Psoas muscle (tissue), 7 donors: ENCODE measurements at regions not wholly inside any gene's neighbourhood (a gene's known extent, or its start where the extent isn't known, plus 50 kb on each side); places are given as distances from the start of the nearest gene placed in this dataset.
A peak's percentile ranks its signal among the peaks of the same experiment; 100 is the strongest.
"Not testable (repeated sequence)": the region's sequence is repeated elsewhere in the genome, so short reads cannot be mapped to it uniquely, and the experiment has no call there.

Source experiments
- ATAC-seq, 4 donors: fragments of 200-7000 bp; cut with Tn5 transposase; one replicate each; pipeline ENCODE4 v1.9.1; 2020; ENCODE audit warnings: moderate library complexity in 3 of 4, mild to moderate bottlenecking in 2 of 4
- DNase-seq, 2 donors: peaks; one replicate each; pipeline ENCODE4 v3.0.0-alpha.2; 2020
- H3K27ac ChIP-seq: fragments of 200-600 bp; one replicate; pipeline ENCODE4 v1.8.0; 2022
- H3K27me3 ChIP-seq, 3 donors: fragments of 200-600 bp in 1 of 3; one replicate each; pipeline versions ENCODE4 v1.6.1 to v1.8.0; 2013 to 2022; ENCODE audit warnings: low read length in 2 of 3, mild to moderate bottlenecking in 2 of 3, moderate library complexity in 1 of 3; ENCODE audit not compliant: insufficient read depth in 3 of 3
- H3K36me3 ChIP-seq, 2 donors: fragments of 200-600 bp in 1 of 2; one replicate each; pipeline versions ENCODE4 v1.6.1 to v1.8.0; 2013 to 2022; ENCODE audit warnings: low read depth in 1 of 2, mild to moderate bottlenecking in 1 of 2, moderate library complexity in 1 of 2; ENCODE audit not compliant: insufficient read depth in 1 of 2
- H3K4me1 ChIP-seq: fragments of 200-600 bp; one replicate; pipeline ENCODE4 v1.8.0; 2022
- H3K4me3 ChIP-seq: fragments of 200-600 bp; one replicate; pipeline ENCODE4 v1.8.0; 2022; ENCODE audit warnings: mild to moderate bottlenecking
- H3K9me3 ChIP-seq: fragments of 200-600 bp; one replicate; pipeline ENCODE4 v1.8.0; 2022
- WGBS, 3 donors: extraction: QIAGEN DNeasy Blood & Tissue Kit; methylation state at CpG; one replicate each; pipeline versions ENCODE4 v1.1.6 to v1.1.7; 2013; 5-methylcytosine and 5-hydroxymethylcytosine counted together
- intact Hi-C, 2 donors: fragments of 100-400 bp; cut with DNase I; formaldehyde crosslinking; loops; one replicate each; pipeline versions ENCODE4 v1.11.0 to v1.14.2; 2022
- TF ChIP-seq, protein P1 (sequence below): fragments of 200-600 bp; IDR thresholded peaks from one replicate; pipeline ENCODE4 v1.8.0; 2022; ENCODE audit warnings: antibody characterized with exemption
- donor health status: healthy with polysubstance abuse.
- donor health status: DM: no; HTN: no; CAD: no; lungs with moderate emphysema.
- donor health status: Bipolar disorder and iron deficiency.
- donor health status: healthy.
- donor health status: DM: yes; HTN: yes; CAD: no.
- donor health status: DM: no; HTN: no; CAD: no.
- donor health status: DM: yes; HTN: yes; CAD: no.

DNA sequence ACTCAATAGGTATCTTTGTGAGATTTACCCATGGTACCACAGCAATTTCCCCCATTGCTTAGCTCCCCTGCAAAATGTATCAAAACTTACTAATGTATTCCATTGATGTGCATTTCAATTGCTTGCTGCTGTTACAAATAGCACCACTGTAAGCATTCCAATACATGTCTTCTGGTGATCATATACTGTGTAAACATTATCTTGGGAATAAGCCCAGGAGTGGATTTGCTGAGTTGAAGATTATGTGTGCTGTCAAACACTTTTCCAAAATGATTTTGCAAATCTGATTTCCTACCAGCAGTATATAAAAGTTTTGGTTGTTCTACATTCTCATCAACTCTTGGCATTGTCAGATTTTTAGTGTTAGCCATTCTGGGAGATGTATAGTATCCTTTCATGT is 141.0 kb upstream of the KCTD3 start:
- Histone ChIP-seq H3K27me3 (no peaks in the 10 kb centered on the region), H3K4me1 (no peaks in the 10 kb centered on the region), H3K36me3 (no peaks in the 10 kb centered on the region), H3K4me3 (no peak overlapping the region), H3K9me3 (no peaks in the 10 kb centered on the region), H3K27ac (no peak overlapping the region)
- DNase-seq (no peak), ATAC-seq (no peak)
- intact Hi-C loops = no loop called here
- TF ChIP-seq, protein P1, sequence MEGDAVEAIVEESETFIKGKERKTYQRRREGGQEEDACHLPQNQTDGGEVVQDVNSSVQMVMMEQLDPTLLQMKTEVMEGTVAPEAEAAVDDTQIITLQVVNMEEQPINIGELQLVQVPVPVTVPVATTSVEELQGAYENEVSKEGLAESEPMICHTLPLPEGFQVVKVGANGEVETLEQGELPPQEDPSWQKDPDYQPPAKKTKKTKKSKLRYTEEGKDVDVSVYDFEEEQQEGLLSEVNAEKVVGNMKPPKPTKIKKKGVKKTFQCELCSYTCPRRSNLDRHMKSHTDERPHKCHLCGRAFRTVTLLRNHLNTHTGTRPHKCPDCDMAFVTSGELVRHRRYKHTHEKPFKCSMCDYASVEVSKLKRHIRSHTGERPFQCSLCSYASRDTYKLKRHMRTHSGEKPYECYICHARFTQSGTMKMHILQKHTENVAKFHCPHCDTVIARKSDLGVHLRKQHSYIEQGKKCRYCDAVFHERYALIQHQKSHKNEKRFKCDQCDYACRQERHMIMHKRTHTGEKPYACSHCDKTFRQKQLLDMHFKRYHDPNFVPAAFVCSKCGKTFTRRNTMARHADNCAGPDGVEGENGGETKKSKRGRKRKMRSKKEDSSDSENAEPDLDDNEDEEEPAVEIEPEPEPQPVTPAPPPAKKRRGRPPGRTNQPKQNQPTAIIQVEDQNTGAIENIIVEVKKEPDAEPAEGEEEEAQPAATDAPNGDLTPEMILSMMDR = no peak

GRCh38 chr1:215432483-215433227 is 134.4 kb upstream of the KCTD3 start:
- H3K27ac ChIP-seq, DNase-seq, intact Hi-C loops, H3K4me1 ChIP-seq, H3K27me3 ChIP-seq, H3K9me3 ChIP-seq, ATAC-seq, H3K36me3 ChIP-seq, H3K4me3 ChIP-seq: not testable (repeated sequence)
- WGBS, 3 donors = 81 to 89% (median 85%) methylated on average over 6 of the region's 6 CpGs

GRCh38 chr1:215433237-215433636 is 133.9 kb upstream of the KCTD3 start:
- intact Hi-C loops = no loop called here
- no peaks in the 10 kb centered on the region for H3K36me3 ChIP-seq
- TF ChIP-seq, protein P1 = no peak
- no peaks in the 10 kb centered on the region for H3K4me1 ChIP-seq
- H3K27ac ChIP-seq = no peak overlapping the region
- WGBS, 3 donors = 85 to 95% (median 92%) methylated on average over 8 of the region's 8 CpGs
- no peak for ATAC-seq
- no peaks in the 10 kb centered on the region for H3K27me3 ChIP-seq
- DNase-seq = no peak
- H3K4me3 ChIP-seq = no peak overlapping the region
- H3K9me3 ChIP-seq = no peaks in the 10 kb centered on the region

GRCh38 chr1:215439549-215439948 is 127.6 kb upstream of the KCTD3 start:
- intact Hi-C loops = no loop called here
- Histone ChIP-seq H3K27me3 (no peaks in the 10 kb centered on the region), H3K4me3 (no peak overlapping the region), H3K9me3 (peaks cover 6% of the 10 kb centered on the region), H3K27ac (no peak overlapping the region), H3K36me3 (no peaks in the 10 kb centered on the region), H3K4me1 (no peaks in the 10 kb centered on the region)
- TF ChIP-seq, protein P1 = no peak
- DNase-seq (no peak), ATAC-seq (no peak)

GRCh38 chr1:215444715-215445414 is 122.2 kb upstream of the KCTD3 start:
- Histone ChIP-seq H3K4me1 (no peaks in the 10 kb centered on the region), H3K36me3 (no peaks in the 10 kb centered on the region), H3K4me3 (no peak overlapping the region), H3K27ac (no peak overlapping the region), H3K27me3 (no peaks in the 10 kb centered on the region), H3K9me3 (peaks cover 6% of the 10 kb centered on the region)
- TF ChIP-seq, protein P1 = no peak
- DNase-seq (peak in 1 of 2 donors; percentile 35), ATAC-seq (no peak)
- WGBS, 3 donors = 88 to 94% (median 94%) methylated on average over 2 of the region's 2 CpGs
- intact Hi-C loops = no loop called here

- H3K4me1 ChIP-seq, H3K9me3 ChIP-seq, H3K4me3 ChIP-seq, DNase-seq, H3K36me3 ChIP-seq, intact Hi-C loops, ATAC-seq, H3K27me3 ChIP-seq, H3K27ac ChIP-seq: not testable (repeated sequence)
- WGBS, 3 donors = 51 to 68% (median 66%) methylated on average over 6 of the region's 6 CpGs
These were observed 119.1 kb upstream of the KCTD3 start for GRCh38 chr1:215448014-215448413.

GRCh38 chr1:215449147-215449546 is 118.0 kb upstream of the KCTD3 start:
- H3K9me3 ChIP-seq, ATAC-seq: not testable (repeated sequence)

More at GRCh38 chr1:215449147-215449546, 118.0 kb upstream of the KCTD3 start:
- WGBS, 3 donors = 77 to 91% (median 83%) methylated on average over 1 of the region's 1 CpG
- H3K27me3 ChIP-seq, DNase-seq, H3K4me3 ChIP-seq, intact Hi-C loops, H3K4me1 ChIP-seq, H3K36me3 ChIP-seq, H3K27ac ChIP-seq: not testable (repeated sequence)
